ENCODE measurements at regions not wholly inside any gene's neighbourhood (a gene's known extent, or its start where the extent isn't known, plus 50 kb on each side); places are given as distances from the start of the nearest gene placed in this dataset.
"Not testable (repeated sequence)": the region's sequence is repeated elsewhere in the genome, so short reads cannot be mapped to it uniquely, and the experiment has no call there.

DNA sequence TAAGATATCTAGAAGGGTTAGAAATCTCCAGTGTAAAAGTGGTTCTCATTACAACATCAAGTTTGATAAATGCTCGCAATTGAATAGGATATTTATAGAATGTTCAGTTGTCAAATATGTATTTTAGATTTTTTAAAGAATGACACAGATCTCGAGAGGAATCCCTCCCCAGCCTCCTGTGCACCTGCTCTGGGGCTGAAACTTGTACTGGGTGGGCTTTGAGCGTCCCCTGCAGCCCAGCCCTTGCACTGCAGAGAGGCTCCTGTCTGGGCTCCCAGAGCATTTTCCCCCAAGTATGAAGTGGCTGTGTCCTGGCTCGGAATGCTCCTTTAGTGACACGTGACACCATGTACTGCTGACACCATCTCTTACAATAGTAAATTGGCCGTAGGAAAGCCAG, 499.6 kb downstream of the TMEM121 start:
- H3K4me3 ChIP-seq (ENCODE audit: low read depth, low read length): no peak overlapping the region
- TF ChIP-seq, protein P1, sequence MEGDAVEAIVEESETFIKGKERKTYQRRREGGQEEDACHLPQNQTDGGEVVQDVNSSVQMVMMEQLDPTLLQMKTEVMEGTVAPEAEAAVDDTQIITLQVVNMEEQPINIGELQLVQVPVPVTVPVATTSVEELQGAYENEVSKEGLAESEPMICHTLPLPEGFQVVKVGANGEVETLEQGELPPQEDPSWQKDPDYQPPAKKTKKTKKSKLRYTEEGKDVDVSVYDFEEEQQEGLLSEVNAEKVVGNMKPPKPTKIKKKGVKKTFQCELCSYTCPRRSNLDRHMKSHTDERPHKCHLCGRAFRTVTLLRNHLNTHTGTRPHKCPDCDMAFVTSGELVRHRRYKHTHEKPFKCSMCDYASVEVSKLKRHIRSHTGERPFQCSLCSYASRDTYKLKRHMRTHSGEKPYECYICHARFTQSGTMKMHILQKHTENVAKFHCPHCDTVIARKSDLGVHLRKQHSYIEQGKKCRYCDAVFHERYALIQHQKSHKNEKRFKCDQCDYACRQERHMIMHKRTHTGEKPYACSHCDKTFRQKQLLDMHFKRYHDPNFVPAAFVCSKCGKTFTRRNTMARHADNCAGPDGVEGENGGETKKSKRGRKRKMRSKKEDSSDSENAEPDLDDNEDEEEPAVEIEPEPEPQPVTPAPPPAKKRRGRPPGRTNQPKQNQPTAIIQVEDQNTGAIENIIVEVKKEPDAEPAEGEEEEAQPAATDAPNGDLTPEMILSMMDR (conservative IDR thresholded peaks at IDR 0.05; ENCODE audit: low read depth, low read length): no peak
- DNase-seq (ENCODE audit: low read depth): no peak

GRCh38 chr14:106027759-106028158, 501.4 kb downstream of the TMEM121 start:
- not testable (repeated sequence) for DNase-seq (ENCODE audit: low read depth); H3K4me3 ChIP-seq (ENCODE audit: low read depth, low read length)

DNA sequence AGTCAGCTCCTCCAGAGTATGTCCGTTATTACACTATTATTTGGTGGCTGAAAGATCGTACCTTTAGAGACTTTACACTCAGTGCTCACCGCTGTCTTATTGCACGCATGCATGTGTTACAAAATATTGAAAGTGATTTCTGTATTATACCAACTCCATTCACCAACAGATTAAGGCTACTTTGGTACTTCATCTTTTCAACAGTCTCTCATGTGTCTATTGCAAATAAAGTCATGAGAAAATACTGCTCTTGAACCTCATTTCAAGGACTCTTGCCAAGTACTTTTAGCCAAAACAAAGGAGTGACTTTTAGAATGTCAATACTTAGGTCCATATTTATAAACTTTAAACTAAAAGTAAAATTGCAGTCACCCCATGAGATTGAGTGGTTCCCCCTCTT, 503.6 kb downstream of the TMEM121 start:
- no peak for DNase-seq (ENCODE audit: low read depth)
- no peak overlapping the region for H3K4me3 ChIP-seq (ENCODE audit: low read depth, low read length)
- TF ChIP-seq, protein P1 (conservative IDR thresholded peaks at IDR 0.05; ENCODE audit: low read depth, low read length): no peak

DNA sequence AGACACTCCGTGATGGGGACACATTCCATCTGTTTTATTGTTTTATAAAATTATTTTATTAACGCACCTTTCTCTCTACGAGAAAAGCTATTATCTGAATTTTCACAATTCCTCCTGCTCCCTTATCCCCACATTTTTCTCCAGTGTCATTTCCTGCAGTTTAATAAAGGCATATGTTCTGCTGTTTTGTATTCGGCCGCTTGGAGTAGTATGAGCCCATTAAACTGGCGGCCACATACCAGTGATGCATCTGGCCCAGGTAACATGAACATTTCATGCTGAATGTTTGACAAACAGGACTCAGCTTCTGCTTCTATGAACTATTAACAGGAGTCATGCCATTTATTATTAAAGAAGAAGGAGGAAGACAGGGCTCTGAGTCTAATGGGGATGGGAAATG, 511.0 kb downstream of the TMEM121 start:
- TF ChIP-seq, protein P1 (conservative IDR thresholded peaks at IDR 0.05; ENCODE audit: low read depth, low read length): no peak
- H3K4me3 ChIP-seq (ENCODE audit: low read depth, low read length): no peak overlapping the region
- no peak for DNase-seq (ENCODE audit: low read depth)

DNA sequence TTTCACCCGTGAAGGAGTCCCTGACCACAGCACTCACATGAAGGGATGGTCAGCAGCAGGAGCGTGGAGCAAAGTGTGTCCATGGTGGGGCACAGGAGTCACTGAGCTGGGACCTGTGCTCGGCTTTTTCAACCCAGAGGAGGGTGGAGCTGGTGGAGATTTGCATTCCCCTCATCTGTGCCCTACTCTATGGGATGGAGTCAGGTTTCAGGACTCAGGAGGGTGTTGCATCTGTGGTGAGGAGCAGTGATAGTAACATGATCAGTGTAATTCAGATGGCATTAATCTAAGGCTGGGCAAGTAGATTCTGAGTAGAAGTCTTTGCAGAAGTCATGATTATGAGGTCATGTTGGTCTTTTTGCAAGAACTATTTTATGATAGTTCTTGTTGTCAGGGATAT, 511.9 kb downstream of the TMEM121 start:
- DNase-seq (ENCODE audit: low read depth): no peak
- TF ChIP-seq, protein P1 (conservative IDR thresholded peaks at IDR 0.05; ENCODE audit: low read depth, low read length): no peak
- no peak overlapping the region for H3K4me3 ChIP-seq (ENCODE audit: low read depth, low read length)

GRCh38 chr14:106039400-106039799, 513.0 kb downstream of the TMEM121 start:
- TF ChIP-seq, protein P1 (conservative IDR thresholded peaks at IDR 0.05; ENCODE audit: low read depth, low read length): peak; percentile 70
- H3K4me3 ChIP-seq (ENCODE audit: low read depth, low read length): no peak overlapping the region
- DNase-seq (ENCODE audit: low read depth): no peak

DNA sequence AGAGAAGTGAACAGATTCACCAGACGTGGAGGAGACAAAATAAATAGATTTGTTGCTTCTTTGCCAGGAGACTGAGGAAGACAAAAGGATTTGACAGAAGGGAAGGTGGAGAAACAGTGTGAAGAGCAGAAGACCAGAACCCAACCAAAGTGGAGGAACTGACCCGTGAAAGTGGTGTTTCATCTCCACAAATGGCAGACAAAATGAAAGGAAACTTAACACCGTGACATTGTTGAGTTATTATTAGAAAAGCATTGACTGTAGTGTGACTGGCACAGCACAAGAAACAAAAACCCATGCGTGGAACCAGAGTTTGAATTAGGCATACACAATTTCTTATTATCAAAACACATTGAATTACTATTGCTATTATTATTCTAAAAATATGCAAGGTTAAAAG, 518.1 kb downstream of the TMEM121 start:
- TF ChIP-seq, protein P1 (conservative IDR thresholded peaks at IDR 0.05; ENCODE audit: low read depth, low read length): no peak
- no peak overlapping the region for H3K4me3 ChIP-seq (ENCODE audit: low read depth, low read length)
- no peak for DNase-seq (ENCODE audit: low read depth)
